ENCODE measurements at regions not wholly inside any gene's neighbourhood (a gene's known extent, or its start where the extent isn't known, plus 50 kb on each side); places are given as distances from the start of the nearest gene placed in this dataset.
A peak's percentile ranks its signal among the peaks of the same experiment; 100 is the strongest.

GRCh38 chr15:98420837-98421236 lies 227.5 kb upstream of the IGF1R start:
- Histone ChIP-seq H3K9ac (ENCODE audit: low read length) (no peak overlapping the region), H3K4me3 (ENCODE audit: insufficient read depth, low read length, poor library complexity, severe bottlenecking) (no peak overlapping the region), H3K9me3 (ENCODE audit: insufficient read depth, low read length) (no peaks in the 10 kb centered on the region), H3K4me2 (ENCODE audit: low read depth, low read length, poor library complexity, severe bottlenecking) (no peak overlapping the region), H3K36me3 (ENCODE audit: low read length) (no peaks in the 10 kb centered on the region), H3F3A (ENCODE audit: insufficient read depth) (no peaks in the 10 kb centered on the region), H2AFZ (ENCODE audit: low read depth, low read length, severe bottlenecking) (no peak overlapping the region), H3K9me2 (replicated peaks; ENCODE audit: insufficient read depth, low read length) (no peaks in the 10 kb centered on the region), H4K20me1 (ENCODE audit: low read depth, low read length) (no peaks in the 10 kb centered on the region), H3K27me3 (ENCODE audit: low read length) (no peaks in the 10 kb centered on the region), H3K27ac (ENCODE audit: low read depth, low read length) (no peak overlapping the region), H3K79me2 (ENCODE audit: insufficient read depth, low read length) (no peaks in the 10 kb centered on the region)
- TF ChIP-seq EZH2phosphoT487 (conservative IDR thresholded peaks at IDR 0.05; ENCODE audit: low read length) (no peak), CTCF (IDR thresholded peaks at IDR 0.05; ENCODE audit: insufficient read depth, low read length, poor library complexity, severe bottlenecking) (no peak)

- Histone ChIP-seq H3K4me2 (ENCODE audit: low read depth, low read length, poor library complexity, severe bottlenecking) (no peak overlapping the region), H3K27me3 (ENCODE audit: low read length) (no peaks in the 10 kb centered on the region), H2AFZ (ENCODE audit: low read depth, low read length, severe bottlenecking) (no peak overlapping the region), H4K20me1 (ENCODE audit: low read depth, low read length) (no peaks in the 10 kb centered on the region), H3K9me3 (ENCODE audit: insufficient read depth, low read length) (no peaks in the 10 kb centered on the region), H3K4me3 (ENCODE audit: insufficient read depth, low read length, poor library complexity, severe bottlenecking) (no peak overlapping the region), H3K79me2 (ENCODE audit: insufficient read depth, low read length) (no peaks in the 10 kb centered on the region), H3K9ac (ENCODE audit: low read length) (no peak overlapping the region), H3K36me3 (ENCODE audit: low read length) (no peaks in the 10 kb centered on the region), H3K27ac (ENCODE audit: low read depth, low read length) (no peak overlapping the region), H3F3A (ENCODE audit: insufficient read depth) (no peaks in the 10 kb centered on the region), H3K9me2 (replicated peaks; ENCODE audit: insufficient read depth, low read length) (no peaks in the 10 kb centered on the region)
- TF ChIP-seq EZH2phosphoT487 (conservative IDR thresholded peaks at IDR 0.05; ENCODE audit: low read length) (no peak), CTCF (IDR thresholded peaks at IDR 0.05; ENCODE audit: insufficient read depth, low read length, poor library complexity, severe bottlenecking) (peak; percentile 63)
Measured at GRCh38 chr15:98421419-98422129, 226.8 kb upstream of the IGF1R start.

GRCh38 chr15:98422130-98422478 lies 226.2 kb upstream of the IGF1R start:
- no peaks in the 10 kb centered on the region for H3K79me2 ChIP-seq (ENCODE audit: insufficient read depth, low read length)
- H3K4me3 ChIP-seq (ENCODE audit: insufficient read depth, low read length, poor library complexity, severe bottlenecking): no peak overlapping the region
- no peaks in the 10 kb centered on the region for H4K20me1 ChIP-seq (ENCODE audit: low read depth, low read length)
- TF ChIP-seq CTCF (IDR thresholded peaks at IDR 0.05; ENCODE audit: insufficient read depth, low read length, poor library complexity, severe bottlenecking): no peak
- no peak for TF ChIP-seq EZH2phosphoT487 (conservative IDR thresholded peaks at IDR 0.05; ENCODE audit: low read length)
- H3F3A ChIP-seq (ENCODE audit: insufficient read depth): no peaks in the 10 kb centered on the region
- H3K27me3 ChIP-seq (ENCODE audit: low read length): no peaks in the 10 kb centered on the region
- H3K4me2 ChIP-seq (ENCODE audit: low read depth, low read length, poor library complexity, severe bottlenecking): no peak overlapping the region
- H2AFZ ChIP-seq (ENCODE audit: low read depth, low read length, severe bottlenecking): no peak overlapping the region
- H3K9me2 ChIP-seq (replicated peaks; ENCODE audit: insufficient read depth, low read length): no peaks in the 10 kb centered on the region
- H3K36me3 ChIP-seq (ENCODE audit: low read length): no peaks in the 10 kb centered on the region
- no peak overlapping the region for H3K27ac ChIP-seq (ENCODE audit: low read depth, low read length)
- H3K9me3 ChIP-seq (ENCODE audit: insufficient read depth, low read length): no peaks in the 10 kb centered on the region
- no peak overlapping the region for H3K9ac ChIP-seq (ENCODE audit: low read length)
